MCF 10A (cell line): ENCODE measurements at regions not wholly inside any gene's neighbourhood (a gene's known extent, or its start where the extent isn't known, plus 50 kb on each side); places are given as distances from the start of the nearest gene placed in this dataset.

ENCODE experiments used
- BruUV-seq: library from RNA; stranded (reverse); fragments of 400-500 nt; replicated peaks from 2 replicates; lab custom pipeline; 2021; lab: Mats Ljungman, UMichigan
- CTCF ChIA-PET: fragments of 300-600 bp; sonication (Branson Sonifier 250); formaldehyde crosslinking; extraction: SDS; loops from one replicate; lab custom pipeline; 2021; ENCODE audit warnings: antibody characterized with exemption, inconsistent platforms; lab: Yijun Ruan, JAX
- POLR2A ChIA-PET: fragments of 300-600, 350-650 bp; sonication (Branson Sonifier 250); formaldehyde crosslinking; extraction: SDS; loops from one replicate; lab custom pipeline; 2020; ENCODE audit warnings: antibody characterized with exemption, inconsistent platforms; lab: Yijun Ruan, JAX
- DNase-seq: peaks from one replicate; pipeline ENCODE4 v3.0.0-alpha.2; 2018; ENCODE audit not compliant: unreplicated experiment
- H3K27ac Mint-ChIP-seq: one replicate; pipeline ENCODE4 v1.8.0; 2022; ENCODE audit warnings: mild to moderate bottlenecking, low read depth, mixed read lengths; ENCODE audit not compliant: unreplicated experiment
- H3K27me3 Mint-ChIP-seq: one replicate; pipeline ENCODE4 v1.8.0; 2022; ENCODE audit warnings: mixed read lengths; ENCODE audit not compliant: insufficient read depth, unreplicated experiment
- H3K36me3 Mint-ChIP-seq: one replicate; pipeline ENCODE4 v1.8.0; 2022; ENCODE audit warnings: mild to moderate bottlenecking, moderate library complexity, mixed read lengths; ENCODE audit not compliant: insufficient read depth, unreplicated experiment
- H3K4me1 Mint-ChIP-seq: one replicate; pipeline ENCODE4 v1.8.0; 2022; ENCODE audit warnings: mixed read lengths; ENCODE audit not compliant: insufficient read depth, unreplicated experiment
- H3K4me3 Mint-ChIP-seq: one replicate; pipeline ENCODE4 v1.8.0; 2022; ENCODE audit warnings: mild to moderate bottlenecking, moderate library complexity, mixed read lengths; ENCODE audit not compliant: unreplicated experiment
- H3K9me3 Mint-ChIP-seq: one replicate; pipeline ENCODE4 v1.8.0; 2022; ENCODE audit warnings: mixed read lengths; ENCODE audit not compliant: unreplicated experiment
- intact Hi-C: fragments of 100-400 bp; cut with micrococcal nuclease; formaldehyde crosslinking; loops from 2 replicates; pipeline ENCODE4 v1.14.1; 2022
- TF ChIP-seq, protein P1 (sequence below): fragments of 200-600 bp; IDR thresholded peaks from one replicate; pipeline ENCODE4 v1.8.0; 2022; ENCODE audit warnings: antibody characterized with exemption, mild to moderate bottlenecking; ENCODE audit not compliant: unreplicated experiment

DNA sequence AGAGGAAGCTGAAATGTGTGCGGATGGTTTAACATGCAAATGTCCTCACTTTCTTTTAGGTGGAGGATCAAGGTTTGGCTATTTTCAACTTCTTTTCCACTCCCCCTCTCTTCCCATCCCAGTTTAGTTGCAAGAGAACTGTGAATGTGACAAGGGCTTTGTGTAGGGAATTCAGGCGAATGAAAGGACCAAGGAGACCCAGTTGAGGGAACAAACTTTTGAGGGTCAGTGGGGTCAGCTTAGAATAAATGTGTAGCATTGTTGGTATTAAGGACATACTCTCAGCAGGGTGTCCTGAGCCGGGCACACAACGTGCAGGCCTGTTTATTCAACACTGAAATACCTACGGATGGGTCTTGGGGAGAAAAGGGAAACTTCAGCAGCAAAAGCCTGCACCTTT, 346.0 kb downstream of the PMP22 start:
- Mint-ChIP-seq H3K4me3 (no peak overlapping the region), H3K27me3 (no peaks in the 10 kb centered on the region), H3K9me3 (no peaks in the 10 kb centered on the region), H3K36me3 (no peaks in the 10 kb centered on the region), H3K27ac (no peak overlapping the region), H3K4me1 (no peaks in the 10 kb centered on the region)
- no TSS peak for BruUV-seq
- intact Hi-C loops: no loop called here
- ChIA-PET POLR2A (interaction anchor here (0.6 to 2.4 kb wide), 4 partner anchors 10 to 985 kb away, joined by 3 to 9 read pairs (median 4); no protein-coding TSS in a partner anchor), CTCF (interaction anchor here (1.0 kb wide), 1 partner anchor 339 kb away, joined by 3 read pairs; no protein-coding TSS in a partner anchor)
- no peak for DNase-seq
- TF ChIP-seq, protein P1, sequence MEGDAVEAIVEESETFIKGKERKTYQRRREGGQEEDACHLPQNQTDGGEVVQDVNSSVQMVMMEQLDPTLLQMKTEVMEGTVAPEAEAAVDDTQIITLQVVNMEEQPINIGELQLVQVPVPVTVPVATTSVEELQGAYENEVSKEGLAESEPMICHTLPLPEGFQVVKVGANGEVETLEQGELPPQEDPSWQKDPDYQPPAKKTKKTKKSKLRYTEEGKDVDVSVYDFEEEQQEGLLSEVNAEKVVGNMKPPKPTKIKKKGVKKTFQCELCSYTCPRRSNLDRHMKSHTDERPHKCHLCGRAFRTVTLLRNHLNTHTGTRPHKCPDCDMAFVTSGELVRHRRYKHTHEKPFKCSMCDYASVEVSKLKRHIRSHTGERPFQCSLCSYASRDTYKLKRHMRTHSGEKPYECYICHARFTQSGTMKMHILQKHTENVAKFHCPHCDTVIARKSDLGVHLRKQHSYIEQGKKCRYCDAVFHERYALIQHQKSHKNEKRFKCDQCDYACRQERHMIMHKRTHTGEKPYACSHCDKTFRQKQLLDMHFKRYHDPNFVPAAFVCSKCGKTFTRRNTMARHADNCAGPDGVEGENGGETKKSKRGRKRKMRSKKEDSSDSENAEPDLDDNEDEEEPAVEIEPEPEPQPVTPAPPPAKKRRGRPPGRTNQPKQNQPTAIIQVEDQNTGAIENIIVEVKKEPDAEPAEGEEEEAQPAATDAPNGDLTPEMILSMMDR: no peak

DNA sequence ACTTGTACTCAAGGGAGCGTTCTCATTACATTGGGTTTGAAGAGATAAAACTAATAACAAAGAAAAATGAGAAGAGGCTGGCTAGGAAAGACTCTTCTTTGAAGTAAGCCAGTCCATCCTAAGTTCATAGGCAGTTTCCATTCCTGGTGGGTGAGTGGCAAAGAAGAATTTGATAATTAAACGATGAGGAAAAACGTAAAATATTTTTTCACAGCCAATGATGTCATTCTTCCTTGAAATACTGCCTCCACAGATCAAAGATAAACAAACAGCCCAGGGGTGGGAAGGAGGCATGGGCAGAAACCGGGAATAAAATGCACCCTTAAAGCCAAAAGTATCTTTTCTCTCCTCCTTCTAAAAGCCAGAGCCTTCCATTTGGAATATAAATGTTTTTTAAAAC, 346.6 kb downstream of the PMP22 start:
- Mint-ChIP-seq H3K9me3 (no peaks in the 10 kb centered on the region), H3K27ac (no peak overlapping the region), H3K4me3 (no peak overlapping the region), H3K4me1 (no peaks in the 10 kb centered on the region), H3K36me3 (no peaks in the 10 kb centered on the region), H3K27me3 (no peaks in the 10 kb centered on the region)
- POLR2A ChIA-PET: interaction anchor here (0.6 kb wide), 1 partner anchor 985 kb away, joined by 3 read pairs; no protein-coding TSS in a partner anchor
- DNase-seq: no peak
- CTCF ChIA-PET: interaction anchor here (1.0 kb wide), 1 partner anchor 338 kb away, joined by 3 read pairs; no protein-coding TSS in a partner anchor
- intact Hi-C loops: no loop called here
- TF ChIP-seq, protein P1: no peak
- no TSS peak for BruUV-seq

DNA sequence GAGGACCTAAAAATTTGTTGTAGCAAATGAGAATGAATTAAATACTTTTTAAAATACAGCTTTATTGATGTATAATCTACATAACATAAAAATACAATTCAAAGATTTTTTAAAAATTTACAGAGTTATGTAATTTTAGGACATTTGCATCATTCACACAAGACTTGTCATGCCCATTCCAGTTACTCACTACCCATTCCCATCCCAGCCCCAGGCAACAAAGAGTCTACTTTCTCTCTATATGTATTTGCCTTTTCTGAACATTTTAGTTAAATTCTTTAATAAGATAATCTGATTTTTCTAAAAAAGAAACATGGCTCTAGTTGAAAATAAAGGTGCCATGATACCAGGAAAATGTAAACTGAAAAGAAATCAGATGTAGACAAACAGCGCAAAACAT, 354.2 kb downstream of the PMP22 start:
- intact Hi-C loops: no loop called here
- Mint-ChIP-seq H3K36me3 (no peaks in the 10 kb centered on the region), H3K27me3 (no peaks in the 10 kb centered on the region), H3K4me3 (no peak overlapping the region), H3K27ac (no peak overlapping the region), H3K4me1 (no peaks in the 10 kb centered on the region), H3K9me3 (no peaks in the 10 kb centered on the region)
- DNase-seq: peak; percentile 47
- CTCF ChIA-PET: no interaction called here
- BruUV-seq: no TSS peak
- POLR2A ChIA-PET: no interaction called here
- TF ChIP-seq, protein P1: no peak

DNA sequence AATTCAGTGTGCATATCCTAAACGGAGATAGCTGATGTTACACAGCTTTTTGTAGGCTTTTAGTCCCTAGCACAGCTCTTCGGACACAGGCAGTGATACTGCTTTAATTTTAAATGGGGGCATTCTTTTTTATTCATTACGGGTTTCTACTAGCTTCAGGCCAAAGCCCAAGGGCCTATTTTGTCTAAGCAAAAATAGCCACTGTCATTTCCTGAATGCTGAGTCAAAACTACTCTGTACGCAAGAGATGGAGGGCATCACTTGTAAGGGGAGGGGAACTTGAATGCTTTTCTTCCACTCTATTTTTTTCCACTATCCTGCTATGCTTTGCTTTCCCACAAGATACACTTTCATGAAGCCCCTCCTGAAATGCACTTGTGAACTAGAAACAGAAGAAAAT, 360.7 kb downstream of the PMP22 start:
- ChIA-PET POLR2A (interaction anchor here (0.7 kb wide), 1 partner anchor 1493 kb away, joined by 3 read pairs; no protein-coding TSS in a partner anchor), CTCF (no interaction called here)
- H3K9me3 Mint-ChIP-seq: no peaks in the 10 kb centered on the region
- no peak for DNase-seq
- no peaks in the 10 kb centered on the region for H3K36me3 Mint-ChIP-seq
- BruUV-seq: no TSS peak
- H3K4me1 Mint-ChIP-seq: no peaks in the 10 kb centered on the region
- H3K4me3 Mint-ChIP-seq: no peak overlapping the region
- intact Hi-C loops: no loop called here
- H3K27ac Mint-ChIP-seq: no peak overlapping the region
- H3K27me3 Mint-ChIP-seq: no peaks in the 10 kb centered on the region
- TF ChIP-seq, protein P1: no peak
